HepG2 (cell line): ENCODE measurements at regions not wholly inside any gene's neighbourhood (a gene's known extent, or its start where the extent isn't known, plus 50 kb on each side); places are given as distances from the start of the nearest gene placed in this dataset.

Experiments used
- CAMTA2 ChIP-seq: sonication (generic); formaldehyde crosslinking; IDR thresholded peaks from 2 replicates; pipeline ENCODE4 v1.4.0; 2020; ENCODE audit warnings: mild to moderate bottlenecking, missing genetic modification reagents, borderline replicate concordance
- CBX2 ChIP-seq, 2 experiments: fragments of 200-600 bp in 1 of 2; sonication (generic); formaldehyde crosslinking in 1 of 2; IDR thresholded peaks; 2 replicates each; pipeline versions ENCODE4 v1.7.0 to v1.8.1; 2018 to 2022; ENCODE audit warnings: low read depth in 2 of 2, low read length in 1 of 2, mild to moderate bottlenecking in 1 of 2, missing genetic modification reagents in 1 of 2
- CENPT ChIP-seq: sonication (generic); formaldehyde crosslinking; IDR thresholded peaks from 2 replicates; pipeline ENCODE4 v1.8.0; 2022; ENCODE audit warnings: low read depth, mild to moderate bottlenecking, moderate library complexity, missing genetic modification reagents
- ELF1 ChIP-seq: sonication (generic); formaldehyde crosslinking; IDR thresholded peaks from 2 replicates; pipeline ENCODE4 v1.4.0; 2020; ENCODE audit warnings: missing genetic modification reagents
- GABPB1 ChIP-seq: IDR thresholded peaks from 2 replicates; pipeline ENCODE4 v1.6.1; 2016; ENCODE audit warnings: mild to moderate bottlenecking, missing genetic modification reagents, moderate library complexity, missing compliant biosample characterization
- HMG20B ChIP-seq: conservative IDR thresholded peaks from 2 replicates; pipeline ENCODE4 v1.6.1; 2016; ENCODE audit warnings: missing genetic modification reagents, missing compliant biosample characterization
- KDM4B ChIP-seq: sonication (generic); formaldehyde crosslinking; IDR thresholded peaks from 2 replicates; pipeline ENCODE4 v1.4.0; 2020; ENCODE audit warnings: missing genetic modification reagents
- MAF1 ChIP-seq: sonication (generic); formaldehyde crosslinking; IDR thresholded peaks from 2 replicates; pipeline ENCODE4 v1.5.0; 2020; ENCODE audit warnings: missing genetic modification reagents, borderline replicate concordance
- MXD4 ChIP-seq: IDR thresholded peaks from 2 replicates; pipeline ENCODE4 v1.6.1; 2016; ENCODE audit warnings: mild to moderate bottlenecking, missing biosample characterization, missing genetic modification reagents
- PAXIP1 ChIP-seq: sonication (generic); formaldehyde crosslinking; conservative IDR thresholded peaks from 2 replicates; pipeline ENCODE4 v1.4.0; 2020; ENCODE audit warnings: mild to moderate bottlenecking, missing genetic modification reagents, moderate library complexity
- PITX1 ChIP-seq: sonication (generic); formaldehyde crosslinking; IDR thresholded peaks from 2 replicates; pipeline ENCODE4 v1.5.1; 2020; ENCODE audit warnings: mild to moderate bottlenecking, missing genetic modification reagents
- PRMT3 ChIP-seq: sonication (generic); formaldehyde crosslinking; IDR thresholded peaks from 2 replicates; pipeline ENCODE4 v1.8.1; 2022; ENCODE audit warnings: low read depth, mild to moderate bottlenecking, moderate library complexity, missing genetic modification reagents, borderline replicate concordance
- RAD51 ChIP-seq: fragments of 450-650 bp; IDR thresholded peaks from 2 replicates; pipeline ENCODE4 v1.6.1; 2016; ENCODE audit warnings: borderline replicate concordance
- RARG ChIP-seq: sonication (generic); formaldehyde crosslinking; IDR thresholded peaks from 2 replicates; pipeline ENCODE4 v1.4.0; 2020; ENCODE audit warnings: low read depth, mild to moderate bottlenecking, missing genetic modification reagents
- RFX3 ChIP-seq: IDR thresholded peaks from 2 replicates; pipeline ENCODE4 v1.6.1; 2016; ENCODE audit warnings: missing biosample characterization, missing genetic modification reagents
- SALL1 ChIP-seq: sonication (generic); formaldehyde crosslinking; IDR thresholded peaks from 2 replicates; pipeline ENCODE4 v1.8.0; 2022; ENCODE audit warnings: mild to moderate bottlenecking, missing genetic modification reagents
- THAP11 ChIP-seq: IDR thresholded peaks from 2 replicates; pipeline ENCODE4 v1.6.1; 2016; ENCODE audit warnings: missing biosample characterization, missing genetic modification reagents
- ZBTB7B ChIP-seq: sonication (generic); formaldehyde crosslinking; IDR thresholded peaks from 2 replicates; pipeline ENCODE4 v1.4.0; 2020; ENCODE audit warnings: missing genetic modification reagents
- ZNF101 ChIP-seq: sonication (generic); formaldehyde crosslinking; IDR thresholded peaks from 2 replicates; pipeline ENCODE4 v1.4.0; 2020; ENCODE audit warnings: mild to moderate bottlenecking, low read depth, missing genetic modification reagents, borderline replicate concordance
- ZNF160 ChIP-seq: sonication (generic); formaldehyde crosslinking; IDR thresholded peaks from 2 replicates; pipeline ENCODE4 v1.8.0; 2022; ENCODE audit warnings: mild to moderate bottlenecking, inconsistent platforms, missing genetic modification reagents
- ZNF672 ChIP-seq: sonication (generic); formaldehyde crosslinking; IDR thresholded peaks from 2 replicates; pipeline ENCODE4 v1.8.1; 2022; ENCODE audit warnings: missing genetic modification reagents
- ZNF710 ChIP-seq: sonication (generic); formaldehyde crosslinking; IDR thresholded peaks from 2 replicates; pipeline ENCODE4 v1.5.0; 2020; ENCODE audit warnings: mild to moderate bottlenecking, missing genetic modification reagents, borderline replicate concordance
- ZNF879 ChIP-seq: sonication (generic); formaldehyde crosslinking; IDR thresholded peaks from 2 replicates; pipeline ENCODE4 v1.8.1; 2023; ENCODE audit warnings: missing genetic modification reagents
- ZZZ3 ChIP-seq: sonication (generic); formaldehyde crosslinking; IDR thresholded peaks from 2 replicates; pipeline ENCODE4 v1.4.0; 2020; ENCODE audit warnings: missing genetic modification reagents, mild to moderate bottlenecking, borderline replicate concordance
- TF ChIP-seq, protein P1 (sequence below): sonication (generic); formaldehyde crosslinking; IDR thresholded peaks from 2 replicates; pipeline ENCODE4 v1.8.0; 2023; ENCODE audit warnings: mild to moderate bottlenecking, missing genetic modification reagents
- TF ChIP-seq, protein P2 (sequence below): sonication (generic); formaldehyde crosslinking; IDR thresholded peaks from 2 replicates; pipeline ENCODE4 v1.5.0; 2020; ENCODE audit warnings: missing genetic modification reagents

GRCh38 chr21:43311301-43311817, 115.6 kb downstream of the SIK1 start (continued):
- TF ChIP-seq ZNF160 (CRISPR knock-in tag) (no peak), RAD51 (no peak), RARG (CRISPR knock-in tag) (no peak), MXD4 (CRISPR knock-in tag) (no peak), ZNF672 (no peak), ZZZ3 (CRISPR knock-in tag) (no peak), PAXIP1 (peak; percentile 81), GABPB1 (no peak), ZNF879 (CRISPR knock-in tag) (no peak), ZNF101 (no peak), SALL1 (CRISPR knock-in tag) (peak; percentile 46; the same call in 1 of the 2 replicates), ELF1 (CRISPR knock-in tag) (no peak), CBX2 (IDR thresholded peaks at IDR 0.05; ENCODE audit: low read depth, low read length) (no peak), CBX2 (CRISPR knock-in tag; IDR thresholded peaks at IDR 0.05; ENCODE audit: low read depth) (no peak), PITX1 (CRISPR knock-in tag) (0 out of 2 replicates have a peak, but pooled peaks have one; percentile 59), HMG20B (CRISPR knock-in tag) (no peak), THAP11 (no peak), ZBTB7B (CRISPR knock-in tag) (no peak), CENPT (no peak), ZNF710 (CRISPR knock-in tag) (no peak), PRMT3 (no peak), MAF1 (no peak), KDM4B (CRISPR knock-in tag) (no peak), RFX3 (CRISPR knock-in tag) (no peak), CAMTA2 (CRISPR knock-in tag) (no peak)
- TF ChIP-seq, protein P1, sequence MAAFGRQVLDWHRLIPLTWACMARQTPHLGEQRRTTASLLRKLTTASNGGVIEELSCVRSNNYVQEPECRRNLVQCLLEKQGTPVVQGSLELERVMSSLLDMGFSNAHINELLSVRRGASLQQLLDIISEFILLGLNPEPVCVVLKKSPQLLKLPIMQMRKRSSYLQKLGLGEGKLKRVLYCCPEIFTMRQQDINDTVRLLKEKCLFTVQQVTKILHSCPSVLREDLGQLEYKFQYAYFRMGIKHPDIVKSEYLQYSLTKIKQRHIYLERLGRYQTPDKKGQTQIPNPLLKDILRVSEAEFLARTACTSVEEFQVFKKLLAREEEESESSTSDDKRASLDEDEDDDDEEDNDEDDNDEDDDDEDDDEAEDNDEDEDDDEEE (CRISPR knock-in tag): no peak
- TF ChIP-seq, protein P2, sequence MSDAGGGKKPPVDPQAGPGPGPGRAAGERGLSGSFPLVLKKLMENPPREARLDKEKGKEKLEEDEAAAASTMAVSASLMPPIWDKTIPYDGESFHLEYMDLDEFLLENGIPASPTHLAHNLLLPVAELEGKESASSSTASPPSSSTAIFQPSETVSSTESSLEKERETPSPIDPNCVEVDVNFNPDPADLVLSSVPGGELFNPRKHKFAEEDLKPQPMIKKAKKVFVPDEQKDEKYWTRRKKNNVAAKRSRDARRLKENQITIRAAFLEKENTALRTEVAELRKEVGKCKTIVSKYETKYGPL (CRISPR knock-in tag): no peak
